K562 (cell line): ENCODE measurements at regions not wholly inside any gene's neighbourhood (a gene's known extent, or its start where the extent isn't known, plus 50 kb on each side); places are given as distances from the start of the nearest gene placed in this dataset.

Source experiments
- KDM1A ChIP-seq, 2 experiments: fragments of 450-650 bp; IDR thresholded peaks; 2 replicates each; pipeline ENCODE4 v1.6.1; 2016; ENCODE audit warnings: mild to moderate bottlenecking in 2 of 2
- ZNF175 ChIP-seq: fragments of 200-800 bp; sonication (Bioruptor generic); IDR thresholded peaks from 2 replicates; pipeline ENCODE4 v1.6.1; 2016; ENCODE audit warnings: low read depth, mild to moderate bottlenecking, missing genetic modification characterization, missing compliant biosample characterization
- ZNF23 ChIP-seq: fragments of 250-450 bp; sonication (Bioruptor Pico); IDR thresholded peaks from 2 replicates; pipeline ENCODE4 v1.4.0; 2020; ENCODE audit warnings: mild to moderate bottlenecking

DNA sequence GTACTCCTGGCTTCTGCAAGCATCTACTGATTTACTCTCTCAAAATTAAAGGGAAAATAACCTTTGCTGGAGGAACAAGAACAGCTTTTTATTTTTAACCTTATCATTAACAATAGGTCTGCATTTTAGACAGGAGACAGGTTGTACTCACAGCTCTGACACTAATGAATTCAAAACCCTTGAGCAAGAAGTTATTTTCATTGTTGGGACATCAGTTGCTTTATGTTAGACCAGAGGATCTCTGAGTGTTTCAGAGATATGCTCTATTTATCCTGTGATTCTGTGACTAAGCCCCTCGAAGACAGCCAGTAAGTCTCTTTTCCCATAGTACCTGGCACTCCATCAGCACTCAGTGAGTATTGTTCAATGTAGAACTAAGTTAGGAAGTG is 190.2 kb upstream of the PCSK5 start:
- no peak for TF ChIP-seq KDM1A (IDR thresholded peaks at IDR 0.05)
- TF ChIP-seq ZNF175 (CRISPR knock-in tag), result no peak
- no peak for TF ChIP-seq ZNF23 (CRISPR knock-in tag)
